A549 (cell line): ENCODE measurements at regions not wholly inside any gene's neighbourhood (a gene's known extent, or its start where the extent isn't known, plus 50 kb on each side); places are given as distances from the start of the nearest gene placed in this dataset.

Experiments used
- BHLHE40 ChIP-seq: IDR thresholded peaks from 2 replicates; pipeline ENCODE4 v1.6.1; 2012; ENCODE audit warnings: low read depth, low read length, inconsistent platforms
- EHF ChIP-seq: fragments of 250-450 bp; sonication (Bioruptor Pico); IDR thresholded peaks from 2 replicates; pipeline ENCODE4 v1.5.0; 2020; ENCODE audit warnings: mild to moderate bottlenecking
- EP300 ChIP-seq, 2 experiments: fragments of >200 bp; sonication (Bioruptor Twin); formaldehyde crosslinking; IDR thresholded peaks; 2 replicates in 1 of 2; 3 replicates in 1 of 2; pipeline ENCODE4 v1.6.1; 2016 to 2017
- POLR2A ChIP-seq: IDR thresholded peaks from 2 replicates; pipeline ENCODE4 v1.6.1; 2012; ENCODE audit warnings: mild to moderate bottlenecking, low read length
- SREBF2 ChIP-seq: fragments of 450-650 bp; IDR thresholded peaks from 2 replicates; pipeline ENCODE4 v1.6.1; 2014; ENCODE audit warnings: mild to moderate bottlenecking, moderate library complexity
- TF ChIP-seq, protein P1 (sequence below): fragments of >200 bp; sonication (Bioruptor Twin); formaldehyde crosslinking; IDR thresholded peaks from 3 replicates; pipeline ENCODE4 v1.5.1; 2016
- TF ChIP-seq, protein P2 (sequence below): fragments of 200-600 bp; sonication (generic); IDR thresholded peaks from 2 replicates; pipeline ENCODE4 v1.6.1; 2016; ENCODE audit warnings: antibody characterized with exemption, mild to moderate bottlenecking, moderate library complexity

DNA sequence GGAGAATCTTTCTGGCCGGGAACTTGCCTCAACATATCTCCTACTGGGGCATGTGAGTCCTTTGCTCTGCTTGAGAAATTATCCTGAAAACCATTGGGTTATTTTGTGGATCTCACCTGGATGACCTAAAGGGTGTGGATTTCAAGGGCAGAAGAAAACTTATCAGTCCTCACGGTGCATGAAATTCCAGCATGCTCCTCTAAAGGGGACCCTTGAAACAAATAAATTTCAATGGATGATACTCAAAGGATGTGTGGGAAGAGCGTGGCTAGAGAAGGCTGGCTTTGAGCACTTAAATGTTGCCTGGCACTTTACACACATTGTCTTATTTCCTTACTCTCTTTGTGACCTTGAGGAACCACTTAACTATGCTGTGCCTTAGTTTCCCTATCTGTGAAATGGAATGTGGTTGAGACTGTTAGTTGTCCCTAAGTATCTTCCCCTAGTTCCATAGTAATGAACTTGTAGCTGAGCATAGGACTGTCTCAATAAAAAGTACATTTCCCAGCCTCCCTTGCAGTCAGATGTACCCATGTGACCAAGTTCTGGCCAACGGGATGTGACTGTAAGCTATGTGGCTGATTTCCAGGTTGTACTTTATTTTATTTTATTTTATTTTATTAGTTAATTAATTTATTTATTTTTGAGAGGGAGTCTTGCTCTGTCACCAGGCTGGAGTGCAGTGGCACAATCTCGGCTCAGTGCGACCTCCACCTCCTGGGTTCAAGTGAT lies 81.9 kb upstream of the PTPN1 start:
- TF ChIP-seq EP300 (IDR thresholded peaks at IDR 0.05): no peak
- TF ChIP-seq BHLHE40: no peak
- TF ChIP-seq, protein P1, sequence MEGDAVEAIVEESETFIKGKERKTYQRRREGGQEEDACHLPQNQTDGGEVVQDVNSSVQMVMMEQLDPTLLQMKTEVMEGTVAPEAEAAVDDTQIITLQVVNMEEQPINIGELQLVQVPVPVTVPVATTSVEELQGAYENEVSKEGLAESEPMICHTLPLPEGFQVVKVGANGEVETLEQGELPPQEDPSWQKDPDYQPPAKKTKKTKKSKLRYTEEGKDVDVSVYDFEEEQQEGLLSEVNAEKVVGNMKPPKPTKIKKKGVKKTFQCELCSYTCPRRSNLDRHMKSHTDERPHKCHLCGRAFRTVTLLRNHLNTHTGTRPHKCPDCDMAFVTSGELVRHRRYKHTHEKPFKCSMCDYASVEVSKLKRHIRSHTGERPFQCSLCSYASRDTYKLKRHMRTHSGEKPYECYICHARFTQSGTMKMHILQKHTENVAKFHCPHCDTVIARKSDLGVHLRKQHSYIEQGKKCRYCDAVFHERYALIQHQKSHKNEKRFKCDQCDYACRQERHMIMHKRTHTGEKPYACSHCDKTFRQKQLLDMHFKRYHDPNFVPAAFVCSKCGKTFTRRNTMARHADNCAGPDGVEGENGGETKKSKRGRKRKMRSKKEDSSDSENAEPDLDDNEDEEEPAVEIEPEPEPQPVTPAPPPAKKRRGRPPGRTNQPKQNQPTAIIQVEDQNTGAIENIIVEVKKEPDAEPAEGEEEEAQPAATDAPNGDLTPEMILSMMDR: no peak
- no peak for TF ChIP-seq SREBF2
- TF ChIP-seq EHF (CRISPR knock-in tag): no peak
- TF ChIP-seq POLR2A: no peak
- TF ChIP-seq, protein P2, sequence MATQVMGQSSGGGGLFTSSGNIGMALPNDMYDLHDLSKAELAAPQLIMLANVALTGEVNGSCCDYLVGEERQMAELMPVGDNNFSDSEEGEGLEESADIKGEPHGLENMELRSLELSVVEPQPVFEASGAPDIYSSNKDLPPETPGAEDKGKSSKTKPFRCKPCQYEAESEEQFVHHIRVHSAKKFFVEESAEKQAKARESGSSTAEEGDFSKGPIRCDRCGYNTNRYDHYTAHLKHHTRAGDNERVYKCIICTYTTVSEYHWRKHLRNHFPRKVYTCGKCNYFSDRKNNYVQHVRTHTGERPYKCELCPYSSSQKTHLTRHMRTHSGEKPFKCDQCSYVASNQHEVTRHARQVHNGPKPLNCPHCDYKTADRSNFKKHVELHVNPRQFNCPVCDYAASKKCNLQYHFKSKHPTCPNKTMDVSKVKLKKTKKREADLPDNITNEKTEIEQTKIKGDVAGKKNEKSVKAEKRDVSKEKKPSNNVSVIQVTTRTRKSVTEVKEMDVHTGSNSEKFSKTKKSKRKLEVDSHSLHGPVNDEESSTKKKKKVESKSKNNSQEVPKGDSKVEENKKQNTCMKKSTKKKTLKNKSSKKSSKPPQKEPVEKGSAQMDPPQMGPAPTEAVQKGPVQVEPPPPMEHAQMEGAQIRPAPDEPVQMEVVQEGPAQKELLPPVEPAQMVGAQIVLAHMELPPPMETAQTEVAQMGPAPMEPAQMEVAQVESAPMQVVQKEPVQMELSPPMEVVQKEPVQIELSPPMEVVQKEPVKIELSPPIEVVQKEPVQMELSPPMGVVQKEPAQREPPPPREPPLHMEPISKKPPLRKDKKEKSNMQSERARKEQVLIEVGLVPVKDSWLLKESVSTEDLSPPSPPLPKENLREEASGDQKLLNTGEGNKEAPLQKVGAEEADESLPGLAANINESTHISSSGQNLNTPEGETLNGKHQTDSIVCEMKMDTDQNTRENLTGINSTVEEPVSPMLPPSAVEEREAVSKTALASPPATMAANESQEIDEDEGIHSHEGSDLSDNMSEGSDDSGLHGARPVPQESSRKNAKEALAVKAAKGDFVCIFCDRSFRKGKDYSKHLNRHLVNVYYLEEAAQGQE: no peak
